ENCODE measurements at regions not wholly inside any gene's neighbourhood (a gene's known extent, or its start where the extent isn't known, plus 50 kb on each side); places are given as distances from the start of the nearest gene placed in this dataset.

- Mint-ChIP-seq H3K27ac (ENCODE audit: unreplicated experiment) (no peak overlapping the region), H3K4me3 (ENCODE audit: unreplicated experiment) (no peak overlapping the region), H3K36me3 (ENCODE audit: unreplicated experiment) (no peaks in the 10 kb centered on the region), H3K9me3 (ENCODE audit: unreplicated experiment) (no peaks in the 10 kb centered on the region), H3K4me1 (ENCODE audit: low read depth, unreplicated experiment) (no peaks in the 10 kb centered on the region), H3K27me3 (ENCODE audit: unreplicated experiment) (peaks cover 3% of the 10 kb centered on the region)
- TF ChIP-seq, protein P1, sequence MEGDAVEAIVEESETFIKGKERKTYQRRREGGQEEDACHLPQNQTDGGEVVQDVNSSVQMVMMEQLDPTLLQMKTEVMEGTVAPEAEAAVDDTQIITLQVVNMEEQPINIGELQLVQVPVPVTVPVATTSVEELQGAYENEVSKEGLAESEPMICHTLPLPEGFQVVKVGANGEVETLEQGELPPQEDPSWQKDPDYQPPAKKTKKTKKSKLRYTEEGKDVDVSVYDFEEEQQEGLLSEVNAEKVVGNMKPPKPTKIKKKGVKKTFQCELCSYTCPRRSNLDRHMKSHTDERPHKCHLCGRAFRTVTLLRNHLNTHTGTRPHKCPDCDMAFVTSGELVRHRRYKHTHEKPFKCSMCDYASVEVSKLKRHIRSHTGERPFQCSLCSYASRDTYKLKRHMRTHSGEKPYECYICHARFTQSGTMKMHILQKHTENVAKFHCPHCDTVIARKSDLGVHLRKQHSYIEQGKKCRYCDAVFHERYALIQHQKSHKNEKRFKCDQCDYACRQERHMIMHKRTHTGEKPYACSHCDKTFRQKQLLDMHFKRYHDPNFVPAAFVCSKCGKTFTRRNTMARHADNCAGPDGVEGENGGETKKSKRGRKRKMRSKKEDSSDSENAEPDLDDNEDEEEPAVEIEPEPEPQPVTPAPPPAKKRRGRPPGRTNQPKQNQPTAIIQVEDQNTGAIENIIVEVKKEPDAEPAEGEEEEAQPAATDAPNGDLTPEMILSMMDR (IDR thresholded peaks at IDR 0.05; ENCODE audit: partially characterized antibody, unreplicated experiment) = no peak
- no peak for DNase-seq
Observed at GRCh38 chr9:28648723-28649122, 1075.4 kb upstream of the C9orf72 start.

DNA sequence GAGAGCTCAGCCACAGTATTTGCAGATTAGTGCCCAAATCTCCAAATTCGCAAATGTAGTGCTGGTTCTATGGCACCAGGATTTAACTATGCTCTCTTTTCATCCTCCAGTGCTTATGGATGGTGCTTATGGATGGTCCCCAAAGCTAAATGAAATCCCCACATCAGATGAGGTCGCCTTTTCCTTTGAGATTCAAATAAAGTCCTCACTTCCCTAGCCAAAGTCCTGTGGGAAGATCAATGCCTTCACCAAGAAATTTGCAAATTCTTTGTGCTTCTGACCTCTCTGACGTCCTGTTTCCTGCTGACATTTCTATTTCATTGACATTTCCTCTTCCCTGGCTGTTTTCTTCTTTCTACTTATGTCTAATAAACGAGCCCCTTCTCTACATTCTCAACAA is 1077.0 kb upstream of the C9orf72 start:
- TF ChIP-seq, protein P1 (IDR thresholded peaks at IDR 0.05; ENCODE audit: partially characterized antibody, unreplicated experiment) = no peak
- Mint-ChIP-seq H3K27ac (ENCODE audit: unreplicated experiment) (no peak overlapping the region), H3K9me3 (ENCODE audit: unreplicated experiment) (no peaks in the 10 kb centered on the region), H3K4me3 (ENCODE audit: unreplicated experiment) (no peak overlapping the region), H3K36me3 (ENCODE audit: unreplicated experiment) (no peaks in the 10 kb centered on the region), H3K4me1 (ENCODE audit: low read depth, unreplicated experiment) (no peaks in the 10 kb centered on the region), H3K27me3 (ENCODE audit: unreplicated experiment) (no peaks in the 10 kb centered on the region)
- no peak for DNase-seq

- Mint-ChIP-seq H3K4me3 (ENCODE audit: unreplicated experiment) (no peak overlapping the region), H3K4me1 (ENCODE audit: low read depth, unreplicated experiment) (no peaks in the 10 kb centered on the region), H3K27me3 (ENCODE audit: unreplicated experiment) (no peaks in the 10 kb centered on the region), H3K36me3 (ENCODE audit: unreplicated experiment) (no peaks in the 10 kb centered on the region), H3K27ac (ENCODE audit: unreplicated experiment) (no peak overlapping the region), H3K9me3 (ENCODE audit: unreplicated experiment) (no peaks in the 10 kb centered on the region)
- TF ChIP-seq, protein P1 (IDR thresholded peaks at IDR 0.05; ENCODE audit: partially characterized antibody, unreplicated experiment) = no peak
- DNase-seq = no peak
Observed at GRCh38 chr9:28651050-28651722, 1077.9 kb upstream of the C9orf72 start.

DNA sequence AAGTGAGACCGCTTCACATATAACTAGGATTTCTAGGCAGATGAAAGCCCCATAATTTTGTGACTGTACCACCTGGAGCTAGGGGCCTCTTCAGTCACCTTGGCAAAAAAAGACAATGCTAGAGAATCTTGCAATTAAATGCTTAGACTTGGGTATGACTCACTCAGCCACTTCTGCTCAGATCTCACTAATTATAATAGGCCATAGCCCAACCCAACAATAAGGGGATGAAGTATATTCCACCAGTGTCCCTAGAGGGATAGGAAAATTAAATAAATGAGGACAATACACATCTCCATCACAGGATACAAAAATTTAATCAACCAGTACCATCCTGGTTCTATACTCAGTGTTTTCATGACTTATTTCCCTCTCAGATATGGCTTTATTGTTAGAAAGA is 1079.9 kb upstream of the C9orf72 start:
- TF ChIP-seq, protein P1 (IDR thresholded peaks at IDR 0.05; ENCODE audit: partially characterized antibody, unreplicated experiment) = no peak
- Mint-ChIP-seq H3K9me3 (ENCODE audit: unreplicated experiment) (no peaks in the 10 kb centered on the region), H3K4me3 (ENCODE audit: unreplicated experiment) (no peak overlapping the region), H3K27ac (ENCODE audit: unreplicated experiment) (no peak overlapping the region), H3K27me3 (ENCODE audit: unreplicated experiment) (no peaks in the 10 kb centered on the region), H3K36me3 (ENCODE audit: unreplicated experiment) (no peaks in the 10 kb centered on the region), H3K4me1 (ENCODE audit: low read depth, unreplicated experiment) (no peaks in the 10 kb centered on the region)
- DNase-seq = no peak

- no peaks in the 10 kb centered on the region for H3K27me3 Mint-ChIP-seq (ENCODE audit: unreplicated experiment)
- no peaks in the 10 kb centered on the region for H3K36me3 Mint-ChIP-seq (ENCODE audit: unreplicated experiment)
- TF ChIP-seq, protein P1 (IDR thresholded peaks at IDR 0.05; ENCODE audit: partially characterized antibody, unreplicated experiment) = no peak
- H3K9me3 Mint-ChIP-seq (ENCODE audit: unreplicated experiment) = no peaks in the 10 kb centered on the region
- DNase-seq = no peak
- no peak overlapping the region for H3K4me3 Mint-ChIP-seq (ENCODE audit: unreplicated experiment)
- H3K27ac Mint-ChIP-seq (ENCODE audit: unreplicated experiment) = no peak overlapping the region
- H3K4me1 Mint-ChIP-seq (ENCODE audit: low read depth, unreplicated experiment) = no peaks in the 10 kb centered on the region
Observed at GRCh38 chr9:28656727-28657126, 1083.4 kb upstream of the C9orf72 start.
